Vagina (tissue), 2 donors: ENCODE measurements at regions not wholly inside any gene's neighbourhood (a gene's known extent, or its start where the extent isn't known, plus 50 kb on each side); places are given as distances from the start of the nearest gene placed in this dataset.
A peak's percentile ranks its signal among the peaks of the same experiment; 100 is the strongest.
"Not testable (repeated sequence)": the region's sequence is repeated elsewhere in the genome, so short reads cannot be mapped to it uniquely, and the experiment has no call there.

Experiments used
- DNase-seq, 2 donors: peaks; one replicate each; pipeline ENCODE4 v3.0.0-alpha.2; 2017; ENCODE audit errors: extremely low spot score in 2 of 2
- H3K27ac ChIP-seq: fragments of 200-600 bp; sonication (generic); one replicate; pipeline ENCODE4 v1.5.1; 2019
- H3K27me3 ChIP-seq: fragments of 200-600 bp; sonication (generic); one replicate; pipeline ENCODE4 v1.5.1; 2019
- H3K36me3 ChIP-seq, 2 donors: fragments of 200-600 bp; sonication (generic); one replicate each; pipeline ENCODE4 v1.5.1; 2017 to 2019
- H3K4me1 ChIP-seq: fragments of 200-600 bp; sonication (generic); one replicate; pipeline ENCODE4 v1.5.1; 2019
- H3K4me3 ChIP-seq, 2 donors: fragments of 200-600 bp; sonication (generic); 1 replicate in 1 of 2; 2 replicates in 1 of 2; pipeline ENCODE4 v1.5.1; 2016 to 2019
- H3K9me3 ChIP-seq: fragments of 200-600 bp; sonication (generic); one replicate; pipeline ENCODE4 v1.5.1; 2019
- POLR2A ChIP-seq, 2 donors: fragments of 450-650 bp; IDR thresholded peaks; one replicate each; pipeline ENCODE4 v1.6.1; 2017; ENCODE audit warnings: antibody characterized with exemption in 2 of 2, mild to moderate bottlenecking in 2 of 2, moderate library complexity in 2 of 2
- POLR2AphosphoS5 ChIP-seq, 2 donors: sonication (generic); formaldehyde crosslinking; IDR thresholded peaks; one replicate each; pipeline ENCODE4 v1.9.0; 2017; ENCODE audit warnings: antibody characterized with exemption in 2 of 2, mild to moderate bottlenecking in 2 of 2, low read depth in 1 of 2; ENCODE audit not compliant: insufficient read depth in 1 of 2
- intact Hi-C: fragments of 100-400 bp; cut with DNase I; formaldehyde crosslinking; loops from one replicate; pipeline ENCODE4 v1.15.1; 2023
- TF ChIP-seq, protein P1 (sequence below), 3 experiments: fragments of 450-650 bp in 2 of 3; fragments of 200-600 bp in 1 of 3; sonication (generic) in 1 of 3; IDR thresholded peaks; one replicate each; pipeline ENCODE4 v1.5.1; 2017 to 2019; ENCODE audit warnings: antibody characterized with exemption in 3 of 3, mild to moderate bottlenecking in 2 of 3, moderate library complexity in 2 of 3

DNA sequence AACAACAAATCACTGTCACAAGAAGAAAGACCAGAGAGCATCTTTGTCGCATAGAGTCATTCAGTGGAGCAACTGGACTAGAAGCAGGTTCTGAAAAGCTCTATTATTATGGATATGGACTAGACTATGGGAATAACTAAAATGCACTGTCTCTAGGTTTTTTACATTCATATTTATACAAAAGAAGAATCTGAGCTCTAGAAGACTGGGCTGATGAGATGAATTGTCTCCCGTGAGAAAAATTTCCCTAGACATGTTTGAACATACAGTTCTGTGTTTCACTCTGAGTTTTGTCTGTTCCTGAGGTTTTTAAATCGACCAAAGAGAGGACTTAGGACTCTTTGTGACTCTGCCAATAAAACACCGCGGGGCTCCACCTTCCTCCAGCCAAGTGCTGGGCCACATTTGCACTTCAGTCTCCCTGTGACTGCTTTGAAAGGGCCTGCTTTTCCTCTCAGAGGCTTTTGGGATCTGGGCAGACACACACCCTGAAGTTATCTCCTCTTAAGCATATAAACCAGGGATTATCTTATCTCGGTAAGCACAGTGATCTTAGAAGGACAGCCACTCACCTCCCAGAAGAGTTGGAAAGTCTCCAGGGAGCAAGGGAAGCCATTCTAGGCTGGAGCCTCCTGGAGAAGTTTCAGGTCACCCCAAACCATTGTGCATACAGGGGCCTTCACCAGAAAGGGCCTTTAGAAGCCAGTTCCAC is 101.0 kb upstream of the JCAD start:
- DNase-seq = no peak
- H3K4me1 ChIP-seq = no peaks in the 10 kb centered on the region
- no peaks in the 10 kb centered on the region for H3K27me3 ChIP-seq
- TF ChIP-seq POLR2AphosphoS5 (IDR thresholded peaks at IDR 0.05; ENCODE audit: insufficient read depth in 1 of 2, low read depth in 1 of 2) = no peak
- TF ChIP-seq POLR2A (IDR thresholded peaks at IDR 0.05) = no peak
- H3K36me3 ChIP-seq = no peaks in the 10 kb centered on the region
- H3K4me3 ChIP-seq = no peak overlapping the region
- H3K27ac ChIP-seq = no peak overlapping the region
- no peaks in the 10 kb centered on the region for H3K9me3 ChIP-seq
- intact Hi-C loops = no loop called here

DNA sequence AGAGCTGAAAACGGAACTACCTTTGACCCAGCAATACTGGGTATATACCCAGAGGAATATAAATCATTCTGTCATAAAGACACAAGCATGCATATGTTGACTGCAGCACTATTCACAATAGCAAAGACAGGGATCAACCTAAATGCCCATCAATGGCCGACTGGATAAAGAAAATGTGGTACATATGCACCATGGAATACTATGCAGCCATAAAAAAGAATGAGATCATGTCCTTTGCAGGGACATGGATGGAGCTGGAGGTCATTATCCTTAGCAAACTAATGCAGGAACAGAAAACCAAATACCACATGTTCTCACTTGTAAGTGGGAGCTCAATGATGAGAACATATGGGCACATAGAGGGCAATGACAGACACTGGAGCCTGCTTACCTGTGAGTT is 100.2 kb upstream of the JCAD start:
- H3K36me3 ChIP-seq, H3K27me3 ChIP-seq, H3K4me3 ChIP-seq, H3K27ac ChIP-seq, DNase-seq, H3K4me1 ChIP-seq, intact Hi-C loops, H3K9me3 ChIP-seq: not testable (repeated sequence)

DNA sequence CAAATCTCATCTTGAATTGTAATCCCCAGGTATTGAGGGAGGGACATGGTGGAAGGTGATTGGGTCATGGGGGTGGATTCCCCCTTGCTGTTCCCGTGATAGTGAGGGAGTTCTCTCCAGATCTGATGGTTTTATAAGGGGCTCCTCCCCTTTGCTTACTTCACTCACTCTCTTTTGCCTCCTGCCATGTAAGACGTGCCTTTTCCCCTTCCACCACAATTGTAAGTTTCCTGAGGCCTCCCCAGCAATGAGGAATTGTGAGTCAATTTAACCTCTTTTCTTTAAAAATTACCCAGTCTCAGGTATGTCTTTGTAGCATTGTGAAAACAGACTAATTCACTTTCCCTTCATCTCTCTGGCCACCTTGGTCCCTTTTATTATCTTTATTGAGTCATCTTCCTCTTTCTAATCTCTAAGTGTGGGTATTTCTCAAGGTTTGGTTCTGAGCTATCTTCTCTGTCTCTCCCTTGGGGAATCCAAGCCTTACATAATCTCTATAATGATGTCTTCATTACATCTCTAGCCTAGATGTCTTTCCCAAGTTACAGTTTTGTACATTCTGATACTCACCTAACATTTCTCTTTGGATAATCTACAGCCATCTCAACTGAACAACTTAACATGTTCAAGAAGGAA is 99.1 kb upstream of the JCAD start:
- H3K27me3 ChIP-seq = no peaks in the 10 kb centered on the region
- no peaks in the 10 kb centered on the region for H3K4me1 ChIP-seq
- H3K4me3 ChIP-seq = no peak overlapping the region
- no peaks in the 10 kb centered on the region for H3K9me3 ChIP-seq
- DNase-seq = no peak
- no peaks in the 10 kb centered on the region for H3K36me3 ChIP-seq
- H3K27ac ChIP-seq = no peak overlapping the region
- intact Hi-C loops = no loop called here
- no peak for TF ChIP-seq POLR2AphosphoS5 (IDR thresholded peaks at IDR 0.05; ENCODE audit: insufficient read depth in 1 of 2, low read depth in 1 of 2)
- TF ChIP-seq POLR2A (IDR thresholded peaks at IDR 0.05) = no peak
- TF ChIP-seq, protein P1, sequence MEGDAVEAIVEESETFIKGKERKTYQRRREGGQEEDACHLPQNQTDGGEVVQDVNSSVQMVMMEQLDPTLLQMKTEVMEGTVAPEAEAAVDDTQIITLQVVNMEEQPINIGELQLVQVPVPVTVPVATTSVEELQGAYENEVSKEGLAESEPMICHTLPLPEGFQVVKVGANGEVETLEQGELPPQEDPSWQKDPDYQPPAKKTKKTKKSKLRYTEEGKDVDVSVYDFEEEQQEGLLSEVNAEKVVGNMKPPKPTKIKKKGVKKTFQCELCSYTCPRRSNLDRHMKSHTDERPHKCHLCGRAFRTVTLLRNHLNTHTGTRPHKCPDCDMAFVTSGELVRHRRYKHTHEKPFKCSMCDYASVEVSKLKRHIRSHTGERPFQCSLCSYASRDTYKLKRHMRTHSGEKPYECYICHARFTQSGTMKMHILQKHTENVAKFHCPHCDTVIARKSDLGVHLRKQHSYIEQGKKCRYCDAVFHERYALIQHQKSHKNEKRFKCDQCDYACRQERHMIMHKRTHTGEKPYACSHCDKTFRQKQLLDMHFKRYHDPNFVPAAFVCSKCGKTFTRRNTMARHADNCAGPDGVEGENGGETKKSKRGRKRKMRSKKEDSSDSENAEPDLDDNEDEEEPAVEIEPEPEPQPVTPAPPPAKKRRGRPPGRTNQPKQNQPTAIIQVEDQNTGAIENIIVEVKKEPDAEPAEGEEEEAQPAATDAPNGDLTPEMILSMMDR (IDR thresholded peaks at IDR 0.05) = no peak

DNA sequence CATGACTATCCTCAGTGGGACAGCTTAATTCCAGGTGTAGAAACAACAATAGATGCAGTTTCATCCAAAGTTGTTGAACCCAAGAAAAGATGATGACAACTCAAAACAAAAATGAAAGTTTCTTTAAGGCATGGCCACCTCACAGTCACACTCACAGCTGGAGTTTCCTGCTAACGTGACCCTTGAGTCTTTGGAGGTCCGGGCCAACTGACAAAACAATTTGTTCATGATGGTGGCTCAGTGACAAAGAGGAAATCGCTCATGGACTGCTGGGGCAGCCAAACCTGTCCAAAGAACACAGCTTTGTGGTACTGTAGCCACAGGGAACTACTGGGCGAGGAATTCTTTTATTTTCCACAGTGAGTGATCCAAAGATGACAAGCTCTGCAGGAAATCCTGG is 96.0 kb upstream of the JCAD start:
- Histone ChIP-seq H3K27me3 (no peaks in the 10 kb centered on the region), H3K4me1 (no peaks in the 10 kb centered on the region), H3K9me3 (no peaks in the 10 kb centered on the region), H3K36me3 (no peaks in the 10 kb centered on the region), H3K27ac (no peak overlapping the region), H3K4me3 (no peak overlapping the region)
- peak in 1 of 2 donors; percentile 54 for TF ChIP-seq POLR2AphosphoS5 (IDR thresholded peaks at IDR 0.05; ENCODE audit: insufficient read depth in 1 of 2, low read depth in 1 of 2)
- no peak for TF ChIP-seq POLR2A (IDR thresholded peaks at IDR 0.05)
- intact Hi-C loops = no loop called here
- DNase-seq = no peak

DNA sequence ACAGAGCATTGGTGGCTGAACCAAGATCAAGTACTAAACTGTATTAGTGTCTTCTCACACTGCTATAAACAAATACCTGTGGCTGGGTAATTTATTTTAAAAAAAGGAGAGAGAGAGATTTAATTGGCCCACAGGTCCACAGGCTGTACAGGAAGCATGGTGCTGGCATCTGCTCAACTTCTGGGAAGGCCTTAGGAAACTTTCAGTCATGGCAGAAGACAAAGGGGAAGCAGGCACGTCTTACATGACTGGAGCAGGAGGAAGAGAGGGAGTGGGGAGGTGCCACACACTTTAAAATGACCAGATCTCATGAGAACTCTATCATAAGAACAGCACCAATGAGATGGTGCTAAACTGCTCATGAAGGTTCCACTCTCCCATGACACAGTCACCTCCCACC is 95.2 kb upstream of the JCAD start:
- intact Hi-C loops = no loop called here
- Histone ChIP-seq H3K9me3 (no peaks in the 10 kb centered on the region), H3K27me3 (no peaks in the 10 kb centered on the region), H3K4me1 (no peaks in the 10 kb centered on the region), H3K27ac (no peak overlapping the region), H3K4me3 (no peak overlapping the region), H3K36me3 (no peaks in the 10 kb centered on the region)
- no peak for DNase-seq
- TF ChIP-seq, protein P1 (IDR thresholded peaks at IDR 0.05) = no peak
- TF ChIP-seq POLR2A (IDR thresholded peaks at IDR 0.05) (no peak), POLR2AphosphoS5 (IDR thresholded peaks at IDR 0.05; ENCODE audit: insufficient read depth in 1 of 2, low read depth in 1 of 2) (no peak)

DNA sequence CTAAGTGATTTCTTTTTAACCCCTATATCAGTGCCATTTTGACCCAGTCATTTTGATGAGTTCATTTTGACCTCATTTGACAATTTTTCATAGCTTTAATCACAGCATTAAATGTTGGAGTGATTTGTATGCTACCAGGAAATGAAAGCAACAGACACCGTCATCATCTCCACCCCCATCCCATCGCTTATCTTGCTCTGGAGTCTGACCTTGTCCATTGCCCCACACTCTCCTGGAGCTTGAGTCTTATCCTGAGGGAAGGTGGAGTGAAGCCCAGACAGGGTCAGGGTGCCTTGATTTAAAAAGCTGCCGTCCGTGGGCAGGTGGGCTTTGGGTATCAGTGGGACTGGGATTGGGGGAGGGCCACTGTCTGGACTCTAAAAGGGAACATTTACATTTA is 94.7 kb upstream of the JCAD start:
- H3K36me3 ChIP-seq = no peaks in the 10 kb centered on the region
- no peaks in the 10 kb centered on the region for H3K9me3 ChIP-seq
- no peaks in the 10 kb centered on the region for H3K4me1 ChIP-seq
- no peaks in the 10 kb centered on the region for H3K27me3 ChIP-seq
- H3K27ac ChIP-seq = no peak overlapping the region
- intact Hi-C loops = no loop called here
- TF ChIP-seq POLR2A (IDR thresholded peaks at IDR 0.05) (no peak), POLR2AphosphoS5 (IDR thresholded peaks at IDR 0.05; ENCODE audit: insufficient read depth in 1 of 2, low read depth in 1 of 2) (no peak)
- TF ChIP-seq, protein P1 (IDR thresholded peaks at IDR 0.05) = no peak
- H3K4me3 ChIP-seq = no peak overlapping the region
- DNase-seq = no peak
